B cell (primary cell): ENCODE measurements at regions not wholly inside any gene's neighbourhood (a gene's known extent, or its start where the extent isn't known, plus 50 kb on each side); places are given as distances from the start of the nearest gene placed in this dataset.

Experiments
- ATAC-seq: fragments of 200-7000 bp; cut with Tn5 transposase; one replicate; pipeline ENCODE4 v1.10.0; 2021; ENCODE audit warnings: low read depth, mild to moderate bottlenecking, moderate number of reproducible peaks, moderate library complexity
- CTCF ChIA-PET: fragments of 350-600 bp; sonication (Branson Sonifier 250); formaldehyde crosslinking; loops from one replicate; lab custom pipeline; 2021; ENCODE audit warnings: antibody characterized with exemption, inconsistent platforms; lab: Charles Lee
- POLR2A ChIA-PET: fragments of 350-600 bp; sonication (Branson Sonifier 250); formaldehyde crosslinking; loops from one replicate; lab custom pipeline; 2021; ENCODE audit warnings: antibody characterized with exemption; lab: Charles Lee
- DNase-seq: peaks from one replicate; pipeline ENCODE4 v3.0.0; 2013
- H2AFZ ChIP-seq: 2 replicates; pipeline ENCODE4 v1.6.1; 2012; ENCODE audit warnings: mild to moderate bottlenecking, low read depth, low read length; ENCODE audit not compliant: insufficient read depth, poor library complexity, severe bottlenecking
- H3K27ac ChIP-seq, 2 donors: 1 replicate in 1 of 2; 2 replicates in 1 of 2; pipeline ENCODE4 v1.5.1; 2012 to 2013; ENCODE audit warnings: low read length in 2 of 2, mild to moderate bottlenecking in 2 of 2, moderate library complexity in 1 of 2
- H3K27me3 ChIP-seq, 4 experiments: fragments of 200-600 bp in 1 of 4; sonication (generic) in 1 of 4; replicated peaks in 1 of 4; 1 replicate in 2 of 4; 2 replicates in 2 of 4; pipeline versions ENCODE4 v1.6.1 to v1.7.0; 2013 to 2016; ENCODE audit warnings: low read length in 3 of 4, mild to moderate bottlenecking in 2 of 4, mixed read lengths in 1 of 4, moderate library complexity in 1 of 4; ENCODE audit not compliant: insufficient read depth in 4 of 4, control insufficient read depth in 3 of 4; ENCODE audit errors: control extremely low read depth in 1 of 4
- H3K36me3 ChIP-seq, 2 experiments: replicated peaks in 1 of 2; 1 replicate in 1 of 2; 2 replicates in 1 of 2; pipeline versions ENCODE4 v1.6.1 to v1.7.1; 2013; ENCODE audit warnings: low read length in 1 of 2; ENCODE audit not compliant: insufficient read depth in 2 of 2, control insufficient read depth in 1 of 2; ENCODE audit errors: control extremely low read depth in 1 of 2, extremely low read depth in 1 of 2
- H3K4me1 ChIP-seq, 2 donors: fragments of 200-600 bp in 1 of 2; sonication (generic) in 1 of 2; 1 replicate in 1 of 2; 2 replicates in 1 of 2; pipeline versions ENCODE4 v1.5.1 to v1.6.1; 2013 to 2017; ENCODE audit warnings: low read length in 2 of 2; ENCODE audit not compliant: control insufficient read depth in 2 of 2, insufficient read depth in 2 of 2
- H3K4me2 ChIP-seq: replicated peaks from 2 replicates; pipeline ENCODE3; 2012; ENCODE audit warnings: mild to moderate bottlenecking, low read depth, low read length; ENCODE audit not compliant: poor library complexity, severe bottlenecking
- H3K4me3 ChIP-seq, 5 experiments: fragments of 200-600 bp in 1 of 5; sonication (generic) in 1 of 5; 1 replicate in 3 of 5; 2 replicates in 2 of 5; pipeline versions ENCODE4 v1.5.1 to v1.7.0; 2011 to 2016; ENCODE audit warnings: low read length in 4 of 5, mild to moderate bottlenecking in 4 of 5, low read depth in 2 of 5, control low read depth in 1 of 5, moderate library complexity in 1 of 5; ENCODE audit not compliant: insufficient read depth in 1 of 5; ENCODE audit errors: control extremely low read depth in 1 of 5, extremely low read depth in 1 of 5
- H3K79me2 ChIP-seq: fragments of 200-600 bp; sonication (generic); one replicate; pipeline ENCODE4 v1.6.0; 2016; ENCODE audit warnings: low read length; ENCODE audit not compliant: control insufficient read depth, insufficient read depth
- H3K9ac ChIP-seq: fragments of 200-600 bp; sonication (generic); 2 replicates; pipeline ENCODE4 v1.6.1; 2017; ENCODE audit warnings: mild to moderate bottlenecking, low read length, moderate library complexity
- H3K9me3 ChIP-seq, 3 donors: one replicate each; pipeline versions ENCODE4 v1.6.1 to v1.7.1; 2013; ENCODE audit warnings: low read length in 2 of 3; ENCODE audit not compliant: control insufficient read depth in 2 of 3, insufficient read depth in 1 of 3; ENCODE audit errors: control extremely low read depth in 1 of 3
- H4K20me1 ChIP-seq: 2 replicates; pipeline ENCODE4 v1.6.0; 2012; ENCODE audit warnings: mild to moderate bottlenecking, low read length; ENCODE audit not compliant: insufficient read depth, control insufficient read depth, poor library complexity, severe bottlenecking
- H3K27ac Mint-ChIP-seq: one replicate; pipeline ENCODE4 v1.8.0; 2021; ENCODE audit warnings: mixed read lengths
- H3K27me3 Mint-ChIP-seq: one replicate; pipeline ENCODE4 v1.8.0; 2021; ENCODE audit warnings: mixed read lengths
- H3K4me1 Mint-ChIP-seq: one replicate; pipeline ENCODE4 v1.8.0; 2021; ENCODE audit warnings: mixed read lengths
- H3K4me3 Mint-ChIP-seq: one replicate; pipeline ENCODE4 v1.8.0; 2021; ENCODE audit warnings: mixed read lengths
- H3K9me3 Mint-ChIP-seq: one replicate; pipeline ENCODE4 v1.8.0; 2022; ENCODE audit warnings: mixed read lengths; ENCODE audit not compliant: insufficient read depth
- CTCF ChIP-seq: fragments of 200-600 bp; IDR thresholded peaks from one replicate; pipeline ENCODE4 v1.8.0; 2022; ENCODE audit warnings: antibody characterized with exemption, mild to moderate bottlenecking
- EZH2 ChIP-seq: IDR thresholded peaks from 2 replicates; pipeline ENCODE4 v1.6.1; 2012; ENCODE audit warnings: borderline replicate concordance, low read depth, mild to moderate bottlenecking, moderate library complexity, low read length; ENCODE audit not compliant: insufficient read depth, poor library complexity, severe bottlenecking
- WGBS: methylation state at CpG from one replicate; pipeline ENCODE4 v1.1.5; 2013; ENCODE audit warnings: missing lambda C conversion rate; ENCODE audit not compliant: insufficient coverage; 5-methylcytosine and 5-hydroxymethylcytosine counted together
- intact Hi-C: fragments of 100-400 bp; cut with micrococcal nuclease; formaldehyde crosslinking; loops from one replicate; pipeline ENCODE4 v1.10.0; 2022

- POLR2A ChIA-PET: no interaction called here
- Mint-ChIP-seq H3K4me3 (no peak overlapping the region), H3K27me3 (no peaks in the 10 kb centered on the region), H3K9me3 (peaks cover 4% of the 10 kb centered on the region), H3K4me1 (no peaks in the 10 kb centered on the region), H3K27ac (no peak overlapping the region)
- CTCF ChIA-PET: no interaction called here
- no peaks in the 10 kb centered on the region for H3K79me2 ChIP-seq
- H3K4me1 ChIP-seq: no peaks in the 10 kb centered on the region
- no peak overlapping the region for H3K9ac ChIP-seq
- DNase-seq: no peak
- peaks cover 0 to 1% (median 0%) of the 10 kb centered on the region in 3 donors for H3K9me3 ChIP-seq
- intact Hi-C loops: no loop called here
- H3K4me2 ChIP-seq: no peak overlapping the region
- H3K4me3 ChIP-seq: no peak overlapping the region
- H2AFZ ChIP-seq: no peak overlapping the region
- H3K27me3 ChIP-seq: no peaks in the 10 kb centered on the region
- no peak overlapping the region for H3K27ac ChIP-seq
- ATAC-seq: no peak
- TF ChIP-seq EZH2: no peak
- no peak for TF ChIP-seq CTCF
- 94% methylated on average over 3 of the region's 4 CpGs for WGBS
- H3K36me3 ChIP-seq: no peaks in the 10 kb centered on the region
- H4K20me1 ChIP-seq: no peaks in the 10 kb centered on the region
Observed at GRCh38 chr2:117409443-117409842, 405.0 kb upstream of the DDX18 start.

GRCh38 chr2:117411983-117412382 lies 402.5 kb upstream of the DDX18 start:
- Histone ChIP-seq H3K4me2 (no peak overlapping the region), H3K9ac (no peak overlapping the region), H2AFZ (no peak overlapping the region), H3K36me3 (no peaks in the 10 kb centered on the region), H3K4me3 (no peak overlapping the region), H3K4me1 (no peaks in the 10 kb centered on the region), H3K27ac (no peak overlapping the region), H3K27me3 (no peaks in the 10 kb centered on the region), H4K20me1 (no peaks in the 10 kb centered on the region), H3K79me2 (no peaks in the 10 kb centered on the region), H3K9me3 (peaks cover 0 to 1% (median 0%) of the 10 kb centered on the region in 3 donors)
- ChIA-PET CTCF (no interaction called here), POLR2A (no interaction called here)
- no peak overlapping the region for H3K27ac Mint-ChIP-seq
- 100% methylated on average over 1 of the region's 4 CpGs for WGBS
- TF ChIP-seq CTCF: no peak
- no peak for TF ChIP-seq EZH2
- intact Hi-C loops: no loop called here
- H3K9me3 Mint-ChIP-seq: peaks cover 4% of the 10 kb centered on the region
- DNase-seq: no peak
- no peaks in the 10 kb centered on the region for H3K4me1 Mint-ChIP-seq
- H3K27me3 Mint-ChIP-seq: no peaks in the 10 kb centered on the region
- no peak overlapping the region for H3K4me3 Mint-ChIP-seq
- ATAC-seq: no peak
